Uterus (tissue), 2 donors: ENCODE measurements at regions not wholly inside any gene's neighbourhood (a gene's known extent, or its start where the extent isn't known, plus 50 kb on each side); places are given as distances from the start of the nearest gene placed in this dataset.

Source experiments
- CTCF ChIP-seq, 4 experiments: fragments of 200-600 bp in 2 of 4; fragments of 450-650 bp in 2 of 4; sonication (generic) in 2 of 4; IDR thresholded peaks; one replicate each; pipeline ENCODE4 v1.5.1; 2016 to 2019; ENCODE audit warnings: antibody characterized with exemption in 4 of 4, mild to moderate bottlenecking in 2 of 4, moderate library complexity in 1 of 4
- POLR2A ChIP-seq, 2 donors: fragments of 450-650 bp; IDR thresholded peaks; one replicate each; pipeline ENCODE4 v1.6.1; 2016; ENCODE audit warnings: antibody characterized with exemption in 2 of 2, mild to moderate bottlenecking in 1 of 2, moderate library complexity in 1 of 2

DNA sequence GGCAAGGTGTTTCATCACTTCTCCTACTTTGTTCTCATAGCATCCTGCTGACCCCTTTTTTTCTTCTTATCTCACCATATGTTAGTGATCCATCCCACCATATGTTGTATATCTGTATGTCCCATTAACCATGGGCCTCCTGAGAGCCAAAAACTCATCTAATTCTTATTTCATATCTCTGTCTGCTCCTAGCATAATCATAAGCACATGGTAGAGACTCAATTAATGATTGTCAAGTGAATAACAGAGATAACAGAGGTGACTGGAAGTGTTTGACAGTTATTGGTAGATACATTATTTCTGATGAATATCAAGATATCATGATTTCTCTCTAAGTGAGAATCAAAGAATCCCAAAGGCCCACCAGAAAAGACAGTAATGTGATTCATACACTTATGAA is 138.1 kb upstream of the MPPED2 start:
- TF ChIP-seq CTCF (IDR thresholded peaks at IDR 0.05) (no peak), POLR2A (IDR thresholded peaks at IDR 0.05) (no peak)
